DMS53 treated with DMSO at 0.1 percent for 48 hours (cell line): ENCODE measurements at regions not wholly inside any gene's neighbourhood (a gene's known extent, or its start where the extent isn't known, plus 50 kb on each side); places are given as distances from the start of the nearest gene placed in this dataset.
"Not testable (repeated sequence)": the region's sequence is repeated elsewhere in the genome, so short reads cannot be mapped to it uniquely, and the experiment has no call there.

Experiments used
- DNase-seq: peaks from one replicate; lab custom pipeline; 2025; ENCODE audit not compliant: unreplicated experiment; lab: John Stamatoyannopoulos, UW

DNA sequence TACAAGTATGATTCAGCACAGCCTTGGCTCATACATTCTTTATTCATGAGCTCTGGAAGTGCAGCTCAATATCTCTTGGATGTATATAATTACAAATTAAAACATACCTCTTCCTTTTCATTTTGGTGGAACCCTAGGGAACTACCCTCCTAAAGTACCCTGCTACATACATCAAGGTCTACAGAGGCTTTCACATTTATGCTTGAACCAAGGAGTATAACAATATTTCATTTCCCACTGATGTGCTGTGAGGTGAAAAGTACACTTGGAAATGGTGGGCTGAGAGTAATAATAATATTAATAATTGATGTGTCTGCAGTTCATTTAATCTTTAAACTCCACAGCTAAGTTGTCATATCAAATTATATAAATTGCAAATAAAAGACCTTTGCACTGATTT lies 142.2 kb upstream of the LRRC3B start:
- no peak for DNase-seq

GRCh38 chr3:26484140-26484539 lies 138.4 kb upstream of the LRRC3B start:
- no peak for DNase-seq

DNA sequence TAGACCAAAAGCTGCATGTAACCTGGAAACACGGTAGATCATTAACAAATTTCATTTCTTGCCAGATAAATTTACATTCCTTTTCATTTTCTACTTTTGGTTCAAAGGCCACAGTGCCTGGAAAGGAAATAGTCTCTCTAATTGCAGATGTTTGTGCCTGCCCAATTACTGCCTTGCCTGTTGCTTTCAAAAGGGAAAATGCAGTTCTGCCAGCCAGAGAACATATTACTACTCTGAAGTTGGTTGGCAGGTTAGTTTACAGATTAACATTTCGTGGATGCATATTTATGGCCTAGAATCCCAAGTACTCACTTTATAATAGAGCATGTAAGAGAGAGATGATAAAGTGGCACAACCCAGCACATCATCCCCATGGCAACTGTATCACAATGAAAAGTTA lies 124.3 kb upstream of the LRRC3B start:
- DNase-seq, result no peak

- no peak for DNase-seq
Measured at GRCh38 chr3:26505399-26505798, 117.2 kb upstream of the LRRC3B start.

GRCh38 chr3:26514445-26515029 lies 108.0 kb upstream of the LRRC3B start:
- DNase-seq, result not testable (repeated sequence)

- DNase-seq, result no peak
Measured at GRCh38 chr3:26515351-26515750, 107.2 kb upstream of the LRRC3B start.

- no peak for DNase-seq
Measured at GRCh38 chr3:26521261-26521660, 101.3 kb upstream of the LRRC3B start.

- DNase-seq, result no peak
Measured at GRCh38 chr3:26522919-26523318, 99.7 kb upstream of the LRRC3B start.

GRCh38 chr3:26525013-26525412 lies 97.6 kb upstream of the LRRC3B start:
- DNase-seq, result no peak

- no peak for DNase-seq
Measured at GRCh38 chr3:26535151-26535550, 87.4 kb upstream of the LRRC3B start.

GRCh38 chr3:26536955-26537354 lies 85.6 kb upstream of the LRRC3B start:
- no peak for DNase-seq

DNA sequence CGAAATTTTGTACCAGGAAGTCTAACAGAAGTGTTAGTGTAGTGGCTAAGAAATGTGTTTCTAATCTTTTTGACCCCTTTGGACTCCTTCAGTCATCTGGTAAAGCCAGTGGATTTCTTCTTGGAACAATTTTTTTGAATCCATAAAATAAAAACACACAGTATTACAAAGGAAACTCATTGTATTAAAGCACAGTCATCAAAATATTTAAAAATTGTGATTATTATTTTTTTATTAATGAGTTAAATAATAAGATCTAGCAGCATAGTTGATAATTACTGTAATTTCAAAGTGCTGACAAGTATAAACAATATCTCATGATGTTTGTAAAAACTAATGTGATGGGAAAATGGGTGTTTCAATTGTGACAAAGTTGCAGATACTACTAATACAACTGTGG lies 72.2 kb upstream of the LRRC3B start:
- DNase-seq, result no peak

DNA sequence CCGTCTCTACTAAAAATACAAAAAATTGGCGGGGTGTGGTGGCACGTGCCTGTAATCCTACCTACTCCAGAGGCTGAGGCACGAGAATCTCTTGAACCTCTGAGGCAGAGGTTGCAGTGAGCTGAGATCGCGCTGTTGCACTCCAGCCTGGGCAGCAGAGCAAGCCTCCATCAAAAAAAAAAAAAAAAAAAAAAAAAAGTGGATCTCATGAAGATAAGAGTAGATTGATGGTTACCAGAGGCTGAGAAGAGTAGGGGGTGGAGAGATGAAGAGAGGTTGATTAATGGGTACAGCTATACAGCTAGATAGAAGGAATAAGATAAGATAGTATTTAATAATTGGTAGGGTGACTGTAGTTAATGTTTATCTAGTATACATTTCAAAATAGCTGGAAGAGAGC lies 65.9 kb upstream of the LRRC3B start:
- no peak for DNase-seq

DNA sequence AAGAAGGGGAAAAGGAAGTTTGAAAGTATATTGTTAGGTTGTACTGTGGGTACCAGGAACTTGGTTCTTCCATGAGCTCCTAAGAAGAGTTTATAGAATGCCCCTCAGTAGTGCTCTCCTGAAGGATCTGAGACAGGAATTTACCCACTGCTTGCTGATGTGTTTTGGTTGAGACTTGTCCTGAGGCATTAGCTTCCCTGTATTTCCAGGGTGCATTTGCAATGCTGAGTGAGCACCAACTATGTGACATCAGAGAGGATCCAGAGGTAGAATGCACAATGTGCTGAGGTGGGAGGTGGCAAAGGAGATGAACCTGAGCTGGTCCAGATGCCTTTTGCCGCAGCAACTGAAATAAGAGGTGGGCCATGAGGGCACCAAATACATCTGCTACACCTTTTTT lies 64.3 kb upstream of the LRRC3B start:
- DNase-seq, result no peak

DNA sequence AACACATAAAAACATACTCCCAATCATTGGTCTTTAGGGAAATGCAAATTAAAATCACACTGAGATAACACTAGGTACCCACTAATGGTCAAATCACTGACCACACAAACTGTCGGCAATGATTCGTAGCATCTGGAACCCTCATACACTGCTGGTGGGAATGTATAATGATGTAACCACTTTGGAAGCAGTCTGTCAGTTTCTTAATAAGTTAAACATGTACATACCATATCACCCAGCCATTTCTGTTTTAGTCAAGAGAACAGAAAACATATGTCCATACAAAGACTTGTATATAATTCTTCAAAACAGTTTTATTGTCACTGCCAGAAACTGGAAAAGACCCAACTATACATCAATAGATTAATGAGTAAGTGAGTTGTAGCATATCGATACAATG lies 63.3 kb upstream of the LRRC3B start:
- no peak for DNase-seq

- DNase-seq, result no peak
Measured at GRCh38 chr3:26560081-26560480, 62.5 kb upstream of the LRRC3B start.

- DNase-seq, result no peak
Measured at GRCh38 chr3:26562021-26562768, 60.4 kb upstream of the LRRC3B start.
